GM12873 (cell line): ENCODE measurements at regions not wholly inside any gene's neighbourhood (a gene's known extent, or its start where the extent isn't known, plus 50 kb on each side); places are given as distances from the start of the nearest gene placed in this dataset.

Experiments used
- CTCF ChIP-seq: IDR thresholded peaks from 2 replicates; pipeline ENCODE4 v1.5.1; 2012; ENCODE audit warnings: low read depth, mild to moderate bottlenecking, moderate library complexity, low read length, control low read depth; ENCODE audit not compliant: insufficient read depth; ENCODE audit errors: missing control alignments

- no peak for TF ChIP-seq CTCF
Measured at GRCh38 chr6:1226277-1227099, 85.4 kb upstream of the FOXQ1 start.

GRCh38 chr6:1224514-1224913 is 87.4 kb upstream of the FOXQ1 start:
- no peak for TF ChIP-seq CTCF

GRCh38 chr6:1222728-1223595 is 88.9 kb upstream of the FOXQ1 start:
- TF ChIP-seq CTCF: no peak

- no peak for TF ChIP-seq CTCF
Measured at GRCh38 chr6:1217396-1217795, 94.5 kb upstream of the FOXQ1 start.

- TF ChIP-seq CTCF: no peak
Measured at GRCh38 chr6:1216488-1216974, 95.4 kb upstream of the FOXQ1 start.

- no peak for TF ChIP-seq CTCF
Measured at GRCh38 chr6:1215884-1216487, 95.9 kb upstream of the FOXQ1 start.

GRCh38 chr6:1215023-1215422 is 96.9 kb upstream of the FOXQ1 start:
- TF ChIP-seq CTCF: no peak
